GM23338 (cell line): ENCODE measurements at regions not wholly inside any gene's neighbourhood (a gene's known extent, or its start where the extent isn't known, plus 50 kb on each side); places are given as distances from the start of the nearest gene placed in this dataset.

ENCODE experiments used
- ATAC-seq: fragments of 200-7000 bp; cut with Tn5 transposase; 3 replicates; pipeline ENCODE4 v1.9.1; 2020
- DNase-seq: peaks from one replicate; pipeline ENCODE4 v3.0.0-alpha.2; 2015; ENCODE audit warnings: low spot score
- H2AFZ ChIP-seq: fragments of 200-600 bp; sonication (generic); 2 replicates; pipeline ENCODE4 v1.8.0; 2016; ENCODE audit warnings: antibody characterized with exemption, mild to moderate bottlenecking, moderate library complexity
- H3F3A ChIP-seq: fragments of 200-600 bp; sonication (generic); replicated peaks from 2 replicates; pipeline ENCODE4 v1.8.0; 2017; ENCODE audit warnings: antibody characterized with exemption, mixed run types, low read depth
- H3K27ac ChIP-seq: fragments of 200-600 bp; sonication (generic); 2 replicates; pipeline ENCODE4 v1.6.1; 2016; ENCODE audit warnings: low read depth
- H3K27me3 ChIP-seq: fragments of 200-600 bp; sonication (generic); 2 replicates; pipeline ENCODE4 v1.8.0; 2016; ENCODE audit warnings: mild to moderate bottlenecking, mixed run types, moderate library complexity; ENCODE audit not compliant: insufficient read depth
- H3K36me3 ChIP-seq: fragments of 200-600 bp; sonication (generic); 2 replicates; pipeline ENCODE4 v1.8.0; 2016; ENCODE audit warnings: mild to moderate bottlenecking; ENCODE audit not compliant: insufficient read depth
- H3K4me1 ChIP-seq: fragments of 200-600 bp; sonication (generic); 2 replicates; pipeline ENCODE4 v1.8.0; 2016; ENCODE audit warnings: mild to moderate bottlenecking, moderate library complexity; ENCODE audit not compliant: insufficient read depth
- H3K4me2 ChIP-seq: fragments of 200-600 bp; sonication (generic); 2 replicates; pipeline ENCODE4 v1.7.1; 2017; ENCODE audit warnings: mixed run types
- H3K4me3 ChIP-seq: fragments of 200-600 bp; sonication (generic); 2 replicates; pipeline ENCODE4 v1.6.1; 2016; ENCODE audit warnings: mixed run types
- H3K79me2 ChIP-seq: fragments of 200-600 bp; sonication (generic); replicated peaks from 2 replicates; pipeline ENCODE4 v1.8.0; 2017; ENCODE audit warnings: mild to moderate bottlenecking; ENCODE audit not compliant: insufficient read depth
- H3K9me2 ChIP-seq: fragments of 200-600 bp; sonication (generic); 2 replicates; pipeline ENCODE4 v1.8.0; 2017; ENCODE audit not compliant: insufficient read depth
- H4K20me1 ChIP-seq: fragments of 200-600 bp; sonication (generic); replicated peaks from 2 replicates; pipeline ENCODE4 v1.8.0; 2017; ENCODE audit warnings: mild to moderate bottlenecking; ENCODE audit not compliant: insufficient read depth
- H3K27ac Mint-ChIP-seq: 2 replicates; pipeline ENCODE4 v1.8.0; 2020; ENCODE audit warnings: inconsistent platforms, mild to moderate bottlenecking, moderate library complexity, mixed read lengths
- H3K27me3 Mint-ChIP-seq: 3 replicates; pipeline ENCODE4 v1.8.0; 2022; ENCODE audit warnings: low read depth, mild to moderate bottlenecking, moderate library complexity, mixed read lengths, inconsistent platforms; ENCODE audit not compliant: insufficient read depth, poor library complexity
- H3K36me3 Mint-ChIP-seq: 3 replicates; pipeline ENCODE4 v1.8.0; 2021; ENCODE audit warnings: low read depth, mild to moderate bottlenecking, inconsistent platforms, moderate library complexity, mixed read lengths
- H3K4me1 Mint-ChIP-seq: 3 replicates; pipeline ENCODE4 v1.8.0; 2020; ENCODE audit warnings: mild to moderate bottlenecking, inconsistent platforms, mixed read lengths
- H3K4me3 Mint-ChIP-seq: 3 replicates; pipeline ENCODE4 v1.8.0; 2021; ENCODE audit warnings: moderate library complexity, mild to moderate bottlenecking, inconsistent platforms, mixed read lengths
- H3K9me3 Mint-ChIP-seq: 3 replicates; pipeline ENCODE4 v1.8.0; 2020; ENCODE audit warnings: moderate library complexity, mild to moderate bottlenecking, inconsistent platforms, mixed read lengths
- CREB1 ChIP-seq: fragments of 250-450 bp; sonication (Bioruptor Pico); IDR thresholded peaks from 2 replicates; pipeline ENCODE4 v1.5.0; 2020; ENCODE audit warnings: low read depth, mild to moderate bottlenecking, moderate library complexity
- CTCF ChIP-seq, 2 experiments: fragments of 200-600 bp in 1 of 2; sonication (generic) in 1 of 2; conservative IDR thresholded peaks; 2 replicates each; pipeline versions ENCODE4 v1.5.1 to v1.6.1; 2016 to 2017; ENCODE audit warnings: antibody characterized with exemption in 2 of 2, low read depth in 2 of 2, mild to moderate bottlenecking in 2 of 2, moderate library complexity in 1 of 2
- ETS1 ChIP-seq: IDR thresholded peaks from 2 replicates; pipeline ENCODE4 v1.6.1; 2016; ENCODE audit warnings: antibody characterized with exemption
- EZH2 ChIP-seq: fragments of 200-600 bp; sonication (generic); IDR thresholded peaks from one replicate; pipeline ENCODE4 v1.8.0; 2017; ENCODE audit warnings: antibody characterized with exemption, mild to moderate bottlenecking, low read depth; ENCODE audit not compliant: unreplicated experiment
- EZH2phosphoT487 ChIP-seq: fragments of 200-600 bp; sonication (generic); IDR thresholded peaks from one replicate; pipeline ENCODE4 v1.8.1; 2018; ENCODE audit warnings: antibody characterized with exemption; ENCODE audit not compliant: unreplicated experiment
- JUNB ChIP-seq: IDR thresholded peaks from one replicate; pipeline ENCODE4 v1.6.1; 2016; ENCODE audit warnings: antibody characterized with exemption; ENCODE audit not compliant: unreplicated experiment
- NANOG ChIP-seq: IDR thresholded peaks from 2 replicates; pipeline ENCODE4 v1.6.1; 2016; ENCODE audit warnings: antibody characterized with exemption, borderline replicate concordance
- POLR2AphosphoS5 ChIP-seq: IDR thresholded peaks from 2 replicates; pipeline ENCODE4 v1.6.1; 2016; ENCODE audit warnings: antibody characterized with exemption, low read depth
- REST ChIP-seq: IDR thresholded peaks from one replicate; pipeline ENCODE4 v1.6.1; 2018; ENCODE audit warnings: antibody characterized with exemption; ENCODE audit not compliant: unreplicated experiment
- STAT1 ChIP-seq: IDR thresholded peaks from one replicate; pipeline ENCODE4 v1.6.1; 2016; ENCODE audit warnings: antibody characterized with exemption; ENCODE audit not compliant: unreplicated experiment
- ZNF114 ChIP-seq: fragments of 250-450 bp; sonication (Bioruptor Pico); IDR thresholded peaks from 2 replicates; pipeline ENCODE4 v1.5.0; 2020; ENCODE audit warnings: mild to moderate bottlenecking, moderate library complexity
- ZNF331 ChIP-seq: fragments of 250-450 bp; sonication (Bioruptor Pico); IDR thresholded peaks from 2 replicates; pipeline ENCODE4 v1.5.0; 2020; ENCODE audit warnings: low read depth, mild to moderate bottlenecking, moderate library complexity
- ZNF462 ChIP-seq: fragments of 250-450 bp; sonication (Bioruptor Pico); IDR thresholded peaks from 2 replicates; pipeline ENCODE4 v1.5.0; 2020; ENCODE audit warnings: mild to moderate bottlenecking, moderate library complexity

- ATAC-seq: no peak
- H3K27me3 ChIP-seq: no peaks in the 10 kb centered on the region
- no peaks in the 10 kb centered on the region for H4K20me1 ChIP-seq
- Mint-ChIP-seq H3K36me3 (peaks cover 19% of the 10 kb centered on the region), H3K27ac (no peak overlapping the region), H3K4me3 (no peak overlapping the region), H3K9me3 (peaks cover 15% of the 10 kb centered on the region), H3K27me3 (no peaks in the 10 kb centered on the region), H3K4me1 (no peaks in the 10 kb centered on the region)
- TF ChIP-seq CREB1 (CRISPR knock-in tag) (no peak), ETS1 (no peak), ZNF114 (no peak), NANOG (no peak), ZNF331 (CRISPR knock-in tag) (no peak), EZH2 (no peak), POLR2AphosphoS5 (no peak), CTCF (conservative IDR thresholded peaks at IDR 0.05; ENCODE audit: low read depth in 2 of 2) (no peak), JUNB (no peak), ZNF462 (CRISPR knock-in tag) (no peak), STAT1 (no peak), REST (no peak), EZH2phosphoT487 (no peak)
- no peak for DNase-seq
- H2AFZ ChIP-seq: no peak overlapping the region
- no peaks in the 10 kb centered on the region; the same call in 1 of the 2 replicates for H3K9me2 ChIP-seq
- H3F3A ChIP-seq: no peaks in the 10 kb centered on the region
- H3K79me2 ChIP-seq: no peaks in the 10 kb centered on the region
- no peaks in the 10 kb centered on the region for H3K36me3 ChIP-seq
- H3K4me1 ChIP-seq: no peaks in the 10 kb centered on the region
- H3K27ac ChIP-seq: no peak overlapping the region
- H3K4me2 ChIP-seq: no peak overlapping the region
- H3K4me3 ChIP-seq: no peak overlapping the region
Measured at GRCh38 chr3:163019260-163019659, 1522.7 kb downstream of the OTOL1 start.
